NCI-H1694 treated with DMSO at 0.1 percent for 48 hours (cell line): ENCODE measurements at regions not wholly inside any gene's neighbourhood (a gene's known extent, or its start where the extent isn't known, plus 50 kb on each side); places are given as distances from the start of the nearest gene placed in this dataset.
"Not testable (repeated sequence)": the region's sequence is repeated elsewhere in the genome, so short reads cannot be mapped to it uniquely, and the experiment has no call there.

ENCODE experiments used
- DNase-seq: peaks from one replicate; lab custom pipeline; 2025; lab: John Stamatoyannopoulos, UW

DNA sequence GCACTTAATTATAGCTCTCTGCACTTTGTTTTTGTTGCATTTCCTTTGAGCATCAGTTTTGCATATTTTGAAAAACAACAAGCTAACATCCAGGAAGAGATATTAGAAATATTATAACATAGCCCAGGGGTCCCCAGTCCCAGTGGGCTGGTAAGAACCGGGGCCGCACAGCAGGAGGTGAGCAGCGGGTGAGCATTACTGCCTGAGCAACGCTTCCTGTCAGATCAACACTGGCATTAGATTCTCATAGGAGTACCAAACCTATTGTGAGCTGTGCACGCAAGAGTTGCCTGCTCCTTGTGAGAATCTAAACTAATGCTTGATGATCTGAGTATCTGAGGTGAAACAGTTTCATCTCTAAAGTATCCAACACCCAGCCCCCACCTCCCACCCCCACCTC is 675.9 kb upstream of the ZNF608 start:
- no peak for DNase-seq

DNA sequence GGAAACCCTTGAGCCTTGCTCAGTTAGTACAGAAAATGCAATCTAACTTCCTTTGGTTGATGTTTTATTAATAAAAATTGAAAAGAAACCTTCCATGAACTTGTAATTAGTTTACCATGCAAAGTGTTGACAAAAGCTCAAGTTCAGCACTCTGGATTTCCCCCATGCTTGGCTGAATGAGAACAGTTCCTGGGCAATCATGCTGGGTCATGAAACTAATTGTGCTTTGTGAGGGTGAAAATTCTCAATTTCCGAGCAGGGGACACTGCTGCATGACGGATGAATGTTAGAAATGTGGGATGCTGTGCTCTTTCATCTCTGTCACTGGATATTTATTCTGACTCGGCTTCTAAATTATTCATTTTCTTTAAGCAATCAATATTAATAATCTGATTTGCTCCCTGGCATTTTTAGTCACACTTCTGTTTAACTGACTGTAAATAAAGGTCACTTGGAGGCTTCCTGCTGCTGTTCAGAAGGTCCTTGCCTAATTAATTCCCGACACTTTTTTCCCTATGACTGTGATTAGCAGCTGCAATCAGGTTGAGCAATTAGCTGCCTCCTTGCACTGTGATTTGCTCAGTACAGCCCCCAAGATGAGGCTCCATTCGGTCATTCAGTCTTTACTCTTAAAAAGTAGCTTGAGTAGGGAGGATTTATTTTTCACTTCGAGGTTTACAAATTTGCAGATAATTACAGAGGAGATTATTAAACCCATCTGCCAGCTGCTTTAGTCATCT is 678.1 kb upstream of the ZNF608 start:
- peak; percentile 55 for DNase-seq

DNA sequence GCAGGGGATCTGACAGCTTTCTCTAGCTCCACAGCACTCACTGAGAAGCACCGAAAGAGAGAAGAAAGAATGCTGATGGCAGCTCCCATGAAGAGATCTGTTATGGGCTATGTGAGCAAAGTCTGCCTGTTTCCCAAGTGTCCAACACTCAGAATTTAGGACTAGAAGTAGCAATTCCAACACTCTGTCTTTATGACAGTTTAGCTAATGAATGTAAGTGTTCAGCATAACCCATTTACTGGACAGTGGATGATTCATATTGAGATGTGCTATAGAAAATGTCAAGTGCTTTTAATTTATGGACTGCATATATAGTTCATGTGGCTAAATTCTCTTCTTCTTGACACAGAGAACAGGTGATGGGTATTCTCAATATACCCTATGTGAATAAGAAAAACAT is 683.1 kb upstream of the ZNF608 start:
- DNase-seq = no peak

DNA sequence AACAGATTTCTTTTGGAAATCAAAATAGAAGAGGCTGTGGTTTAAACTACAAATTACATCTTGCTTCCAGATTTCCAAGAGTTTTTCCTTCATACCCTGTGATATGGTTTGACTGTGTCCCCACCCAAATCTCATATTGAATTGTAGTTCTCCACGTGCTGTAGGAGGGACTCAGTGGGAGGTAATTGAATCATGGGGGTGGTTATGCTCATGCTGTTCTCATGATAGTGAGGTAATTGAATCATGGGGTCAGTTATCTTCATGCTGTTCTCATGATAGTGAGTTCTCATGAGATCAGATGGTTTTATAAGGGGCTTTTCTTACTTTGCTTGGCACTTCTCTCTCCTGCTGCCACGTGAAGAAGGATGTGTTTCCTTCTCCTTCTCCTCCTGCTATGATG is 687.0 kb upstream of the ZNF608 start:
- no peak for DNase-seq

GRCh38 chr5:125439243-125439642 is 692.8 kb upstream of the ZNF608 start:
- DNase-seq = no peak

GRCh38 chr5:125440905-125441304 is 694.5 kb upstream of the ZNF608 start:
- DNase-seq = no peak

DNA sequence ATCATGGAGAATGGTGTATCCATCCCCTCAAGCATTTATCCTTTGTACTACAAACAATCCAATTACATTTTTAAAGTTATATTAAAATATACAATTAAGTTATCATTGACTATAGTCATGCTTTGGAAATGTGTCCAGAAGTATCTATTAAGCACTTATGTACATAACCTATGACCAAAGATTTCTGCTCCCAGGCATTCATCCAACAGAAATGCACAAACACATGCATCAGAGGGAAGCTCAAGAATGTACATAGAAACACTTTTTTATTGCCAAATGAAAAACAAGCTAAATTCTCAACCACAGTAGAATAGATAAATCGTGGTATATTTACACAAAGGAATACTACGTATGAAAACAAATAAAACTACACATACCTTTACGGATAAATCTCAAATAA is 700.5 kb upstream of the ZNF608 start:
- no peak for DNase-seq

- DNase-seq = no peak
These were observed 704.3 kb upstream of the ZNF608 start for GRCh38 chr5:125450771-125451170.

GRCh38 chr5:125451622-125452021 is 705.2 kb upstream of the ZNF608 start:
- no peak for DNase-seq

GRCh38 chr5:125452991-125453390 is 706.6 kb upstream of the ZNF608 start:
- DNase-seq = peak; percentile 37

- no peak for DNase-seq
These were observed 708.6 kb upstream of the ZNF608 start for GRCh38 chr5:125455041-125455440.

DNA sequence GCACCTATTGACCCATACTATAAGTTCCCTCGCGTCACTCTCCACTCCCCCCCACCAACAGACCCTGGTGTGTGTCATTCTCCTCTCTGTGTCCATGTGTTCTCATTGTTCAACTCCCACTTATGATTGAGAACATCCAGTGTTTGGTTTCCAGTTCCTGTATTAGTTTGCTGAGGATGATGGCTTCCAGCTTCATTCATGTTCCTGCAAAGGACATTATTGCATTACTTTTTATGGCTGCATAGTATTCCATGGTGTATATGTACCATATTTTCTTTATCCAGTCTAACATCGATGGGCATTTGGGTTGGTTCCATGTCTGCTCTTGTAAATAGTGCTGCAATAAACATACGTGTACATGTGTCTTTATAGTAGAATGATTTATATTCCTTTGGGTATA is 709.6 kb upstream of the ZNF608 start:
- not testable (repeated sequence) for DNase-seq

DNA sequence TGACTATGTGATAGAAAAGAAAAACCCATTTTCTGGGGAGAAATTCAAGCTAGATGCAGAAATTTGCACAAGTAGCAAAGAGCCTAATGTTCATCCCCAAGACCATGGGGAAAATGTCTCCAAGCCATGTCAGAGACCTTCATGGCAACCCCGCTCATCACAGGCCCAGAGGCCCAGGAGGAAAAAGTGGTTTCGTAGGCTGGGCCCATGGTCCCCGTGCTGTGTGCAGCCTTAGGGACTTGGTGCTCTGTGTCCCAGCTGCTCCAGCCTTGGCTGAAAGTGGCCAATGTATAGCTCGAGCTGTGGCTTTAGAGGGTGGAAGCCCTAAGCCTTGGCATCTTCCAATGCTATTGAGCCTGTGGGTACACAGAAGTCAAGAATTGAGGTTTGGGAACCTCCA is 711.2 kb upstream of the ZNF608 start:
- DNase-seq = no peak

DNA sequence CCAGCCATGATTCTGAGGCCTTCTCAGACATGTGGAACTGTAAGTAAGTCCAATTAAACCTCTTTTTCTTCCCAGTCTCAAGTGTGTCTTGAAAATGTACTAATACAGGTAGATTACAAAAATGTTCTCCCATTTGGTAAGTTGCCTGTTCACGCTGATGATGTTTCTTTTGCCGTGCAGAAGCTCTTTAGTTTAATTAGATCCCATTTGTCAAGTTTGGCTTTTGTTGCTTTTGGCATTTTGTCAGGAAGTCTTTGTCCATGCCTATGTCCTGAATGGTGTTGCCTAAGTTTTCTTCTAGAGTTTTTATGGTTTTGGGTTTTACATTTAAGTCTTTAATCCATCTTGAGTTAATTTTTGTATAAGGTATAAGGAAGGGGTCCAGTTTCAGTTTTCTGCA is 712.5 kb upstream of the ZNF608 start:
- not testable (repeated sequence) for DNase-seq

DNA sequence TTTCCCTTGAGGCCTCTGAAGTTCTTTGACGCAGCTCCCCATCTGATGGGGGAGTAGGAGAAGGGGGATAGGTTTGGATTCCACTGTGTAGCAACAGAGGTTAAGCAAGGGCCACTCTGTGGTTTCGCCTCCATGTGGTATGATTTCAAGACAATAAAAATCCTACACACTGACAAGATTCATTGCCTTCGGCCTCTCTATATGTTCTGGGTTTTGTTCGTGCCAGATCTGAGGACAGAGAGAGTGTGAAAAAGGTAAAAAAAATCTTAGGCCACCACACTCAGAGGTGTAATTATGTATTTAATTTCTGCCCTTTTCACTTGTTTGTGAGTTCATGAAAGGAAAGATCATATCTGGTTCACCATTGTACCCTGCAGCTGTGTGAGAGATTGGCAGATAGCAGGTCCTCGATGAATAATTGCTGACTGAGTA is 715.2 kb upstream of the ZNF608 start:
- DNase-seq = no peak

GRCh38 chr5:125463466-125464092 is 717.1 kb upstream of the ZNF608 start:
- DNase-seq = no peak

DNA sequence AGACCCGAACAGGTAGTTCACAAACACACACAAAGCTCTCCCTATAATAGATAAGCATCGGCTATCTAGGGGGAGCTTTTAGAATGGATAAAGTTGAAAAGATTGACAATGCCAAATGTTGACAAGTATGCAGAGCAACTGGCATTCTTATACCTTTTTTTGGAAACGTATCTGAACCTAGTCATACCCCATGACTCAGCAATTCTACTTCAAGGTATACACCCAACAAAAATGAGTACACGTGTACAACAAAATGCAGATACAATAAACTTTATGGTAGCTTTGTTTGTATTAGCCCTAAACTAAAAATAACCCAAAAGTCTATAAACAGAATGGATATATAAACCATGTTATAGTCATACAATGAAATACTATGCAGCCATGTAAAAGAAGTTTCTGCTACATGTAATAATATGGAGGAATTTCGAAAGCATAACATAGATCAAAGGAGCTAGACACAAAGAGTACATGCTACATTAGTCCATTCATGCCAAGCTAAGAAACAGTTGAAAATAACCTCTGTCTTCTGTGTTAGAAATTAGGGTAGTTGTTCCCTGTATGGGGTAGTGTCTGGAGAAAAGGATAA is 718.5 kb upstream of the ZNF608 start:
- DNase-seq = no peak

- DNase-seq = no peak
These were observed 719.3 kb upstream of the ZNF608 start for GRCh38 chr5:125465703-125466102.

DNA sequence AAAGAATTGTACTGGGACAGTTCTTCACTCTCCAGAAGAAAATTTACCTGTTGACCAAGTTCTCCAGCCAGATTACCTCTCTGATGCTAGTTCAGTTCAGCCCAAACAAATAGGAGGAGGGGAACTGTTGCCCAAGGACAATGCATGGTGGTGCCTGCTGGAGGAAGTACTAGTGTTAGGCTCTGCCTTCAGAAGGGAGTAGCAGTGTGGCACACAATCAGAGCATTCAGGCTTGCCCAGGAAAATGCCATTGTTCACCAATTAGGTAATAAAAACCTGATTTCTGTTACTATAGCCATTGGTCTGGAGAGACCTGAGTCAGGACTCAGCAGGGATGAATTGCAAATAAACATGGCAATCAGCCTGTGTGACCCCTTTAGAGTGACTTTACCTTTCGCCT is 720.8 kb upstream of the ZNF608 start:
- no peak for DNase-seq

- peak; percentile 41 for DNase-seq
These were observed 724.0 kb upstream of the ZNF608 start for GRCh38 chr5:125470280-125470902.

GRCh38 chr5:125476901-125477585 is 730.6 kb upstream of the ZNF608 start:
- DNase-seq = no peak

DNA sequence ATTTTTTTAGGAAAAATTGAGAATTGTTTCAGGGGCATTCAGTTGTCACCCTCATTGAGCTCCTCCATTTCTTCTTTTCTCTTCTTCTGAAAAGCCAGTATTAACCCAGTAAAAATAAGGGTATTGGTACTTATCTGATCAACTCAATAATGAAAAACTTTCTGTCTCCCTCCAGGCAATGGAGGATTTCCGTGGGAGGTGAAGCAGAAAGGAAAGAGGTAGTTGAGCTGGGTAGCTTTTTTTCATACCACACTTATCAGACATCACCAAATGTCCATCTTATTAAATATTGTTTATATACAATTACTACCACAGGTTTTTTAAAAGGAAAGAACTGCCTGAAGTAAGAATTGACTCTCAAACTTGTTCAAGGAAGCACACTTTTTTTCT is 731.1 kb upstream of the ZNF608 start:
- no peak for DNase-seq
